ENCODE measurements at regions not wholly inside any gene's neighbourhood (a gene's known extent, or its start where the extent isn't known, plus 50 kb on each side); places are given as distances from the start of the nearest gene placed in this dataset.

GRCh38 chr6:141437685-141438084 lies 695.0 kb upstream of the GJE1 start:
- TF ChIP-seq, protein P1, sequence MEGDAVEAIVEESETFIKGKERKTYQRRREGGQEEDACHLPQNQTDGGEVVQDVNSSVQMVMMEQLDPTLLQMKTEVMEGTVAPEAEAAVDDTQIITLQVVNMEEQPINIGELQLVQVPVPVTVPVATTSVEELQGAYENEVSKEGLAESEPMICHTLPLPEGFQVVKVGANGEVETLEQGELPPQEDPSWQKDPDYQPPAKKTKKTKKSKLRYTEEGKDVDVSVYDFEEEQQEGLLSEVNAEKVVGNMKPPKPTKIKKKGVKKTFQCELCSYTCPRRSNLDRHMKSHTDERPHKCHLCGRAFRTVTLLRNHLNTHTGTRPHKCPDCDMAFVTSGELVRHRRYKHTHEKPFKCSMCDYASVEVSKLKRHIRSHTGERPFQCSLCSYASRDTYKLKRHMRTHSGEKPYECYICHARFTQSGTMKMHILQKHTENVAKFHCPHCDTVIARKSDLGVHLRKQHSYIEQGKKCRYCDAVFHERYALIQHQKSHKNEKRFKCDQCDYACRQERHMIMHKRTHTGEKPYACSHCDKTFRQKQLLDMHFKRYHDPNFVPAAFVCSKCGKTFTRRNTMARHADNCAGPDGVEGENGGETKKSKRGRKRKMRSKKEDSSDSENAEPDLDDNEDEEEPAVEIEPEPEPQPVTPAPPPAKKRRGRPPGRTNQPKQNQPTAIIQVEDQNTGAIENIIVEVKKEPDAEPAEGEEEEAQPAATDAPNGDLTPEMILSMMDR (IDR thresholded peaks at IDR 0.05): no peak
- TF ChIP-seq POLR2AphosphoS5 (IDR thresholded peaks at IDR 0.05): no peak
- TF ChIP-seq POLR2A (IDR thresholded peaks at IDR 0.05): no peak
